K562 (cell line): ENCODE measurements at regions not wholly inside any gene's neighbourhood (a gene's known extent, or its start where the extent isn't known, plus 50 kb on each side); places are given as distances from the start of the nearest gene placed in this dataset.

Source experiments
- ATAC-seq: fragments of 200-7000 bp; cut with Tn5 transposase; 3 replicates; pipeline ENCODE4 v1.9.1; 2020; ENCODE audit warnings: moderate library complexity
- BruUV-seq: library from RNA; stranded (reverse); fragments of 400-500 nt; replicated peaks from 2 replicates; lab custom pipeline; 2021; lab: Mats Ljungman, UMichigan
- CTCF ChIA-PET: fragments of 300-600 bp; formaldehyde crosslinking; extraction: SDS; loops from one replicate; lab custom pipeline; 2021; ENCODE audit warnings: low intra/inter-chr PET ratio; lab: Yijun Ruan, JAX
- POLR2A ChIA-PET: fragments of 300-600, 350-650 bp; sonication (Branson Sonifier 250); formaldehyde crosslinking; extraction: SDS; loops from one replicate; lab custom pipeline; 2021; ENCODE audit warnings: antibody characterized with exemption, inconsistent platforms; lab: Yijun Ruan, JAX
- DNase-seq, 4 experiments: peaks; one replicate each; pipeline versions ENCODE4 v3.0.0 to v3.0.0-alpha.2; 2011 to 2018; ENCODE audit warnings: low spot score in 3 of 4, mixed read lengths in 3 of 4; ENCODE audit errors: extremely low read depth in 1 of 4
- FAIRE-seq: peaks from 2 replicates; lab custom pipeline; 2011; peaks lifted over from hg19 to GRCh38; lab: Jason Lieb, UNC
- H2AFZ ChIP-seq: 2 replicates; pipeline ENCODE4 v1.6.0; 2011; ENCODE audit warnings: low read depth, low read length, control low read depth, inconsistent platforms
- H3K27ac ChIP-seq: fragments of 200-600 bp; 3 replicates; pipeline ENCODE4 v1.8.0; 2011; ENCODE audit warnings: low read depth, mild to moderate bottlenecking, control low read depth, inconsistent platforms, low read length, moderate library complexity, mixed read lengths; ENCODE audit errors: extremely low read depth
- H3K27me3 ChIP-seq, 2 experiments: fragments of 300-600 bp in 1 of 2; 2 replicates in 1 of 2; 3 replicates in 1 of 2; pipeline versions ENCODE4 v1.6.0 to v1.8.0; 2011; ENCODE audit warnings: inconsistent platforms in 2 of 2, low read length in 2 of 2, mild to moderate bottlenecking in 1 of 2, mixed read lengths in 1 of 2, moderate library complexity in 1 of 2; ENCODE audit not compliant: control insufficient read depth in 2 of 2, insufficient read depth in 2 of 2
- H3K36me3 ChIP-seq: fragments of 300-600 bp; 3 replicates; pipeline ENCODE4 v1.8.0; 2011; ENCODE audit warnings: mild to moderate bottlenecking, low read length, inconsistent platforms; ENCODE audit not compliant: control insufficient read depth, insufficient read depth
- H3K4me1 ChIP-seq, 2 experiments: fragments of 200-600 bp in 1 of 2; replicated peaks in 1 of 2; 2 replicates in 1 of 2; 3 replicates in 1 of 2; pipeline versions ENCODE4 v1.5.1 to v1.8.0; 2011; ENCODE audit warnings: inconsistent platforms in 2 of 2, low read length in 2 of 2, mild to moderate bottlenecking in 1 of 2, mixed read lengths in 1 of 2, moderate library complexity in 1 of 2; ENCODE audit not compliant: control insufficient read depth in 2 of 2, insufficient read depth in 2 of 2
- H3K4me2 ChIP-seq: 2 replicates; pipeline ENCODE4 v1.6.1; 2011; ENCODE audit warnings: low read length, control low read depth, inconsistent platforms, mixed read lengths; ENCODE audit not compliant: insufficient read depth
- H3K4me3 ChIP-seq: fragments of 200-600 bp; sonication (generic), shearing (Covaris generic); 2 replicates; pipeline ENCODE4 v1.5.1; 2016; ENCODE audit warnings: control low read depth, inconsistent platforms
- H3K79me2 ChIP-seq: fragments of 200-600 bp; 3 replicates; pipeline ENCODE4 v1.8.0; 2011; ENCODE audit warnings: low read length, inconsistent platforms; ENCODE audit not compliant: control insufficient read depth, insufficient read depth
- H3K9ac ChIP-seq, 2 experiments: 2 replicates each; pipeline versions ENCODE4 v1.6.0 to v1.6.1; 2011; ENCODE audit warnings: low read depth in 2 of 2, low read length in 2 of 2, control low read depth in 1 of 2, inconsistent platforms in 1 of 2, mild to moderate bottlenecking in 1 of 2, mixed read lengths in 1 of 2; ENCODE audit not compliant: insufficient read depth in 1 of 2
- H3K9me1 ChIP-seq: one replicate; pipeline ENCODE4 v1.6.0; 2011; ENCODE audit warnings: inconsistent platforms, mild to moderate bottlenecking, low read length, moderate library complexity; ENCODE audit not compliant: control insufficient read depth, insufficient read depth
- H3K9me3 ChIP-seq: replicated peaks from 2 replicates; pipeline ENCODE4 v1.5.1; 2011; ENCODE audit warnings: low read depth, low read length, inconsistent platforms; ENCODE audit not compliant: control insufficient read depth, insufficient read depth
- H4K20me1 ChIP-seq: replicated peaks from 2 replicates; pipeline ENCODE4 v1.6.1; 2011; ENCODE audit warnings: low read length, inconsistent platforms, mixed read lengths; ENCODE audit not compliant: control insufficient read depth, insufficient read depth
- ADNP ChIP-seq: fragments of 200-800 bp; sonication (Bioruptor generic); IDR thresholded peaks from 2 replicates; pipeline ENCODE4 v1.6.1; 2016; ENCODE audit warnings: missing genetic modification characterization, missing compliant biosample characterization
- ARHGAP35 ChIP-seq: fragments of 450-650 bp; IDR thresholded peaks from 2 replicates; pipeline ENCODE4 v1.6.1; 2018; ENCODE audit not compliant: partially characterized antibody
- EWSR1 ChIP-seq: fragments of 450-650 bp; IDR thresholded peaks from 2 replicates; pipeline ENCODE4 v1.6.1; 2018; ENCODE audit warnings: borderline replicate concordance, mild to moderate bottlenecking, low read depth, moderate library complexity; ENCODE audit not compliant: partially characterized antibody
- FOXM1 ChIP-seq, 2 experiments: fragments of 450-650 bp in 1 of 2; sonication (generic) in 1 of 2; formaldehyde crosslinking in 1 of 2; IDR thresholded peaks; 2 replicates each; pipeline versions ENCODE4 v1.6.1 to v1.9.0; 2017 to 2022; ENCODE audit warnings: low read depth in 2 of 2, mild to moderate bottlenecking in 2 of 2, missing genetic modification reagents in 1 of 2, moderate library complexity in 1 of 2
- GATAD2A ChIP-seq: fragments of 450-650 bp; IDR thresholded peaks from 2 replicates; pipeline ENCODE4 v1.6.1; 2017
- HDAC3 ChIP-seq: fragments of 450-650 bp; IDR thresholded peaks from 2 replicates; pipeline ENCODE4 v1.6.1; 2018; ENCODE audit warnings: borderline replicate concordance, mild to moderate bottlenecking, moderate library complexity; ENCODE audit not compliant: partially characterized antibody
- NR4A1 ChIP-seq, 2 experiments: fragments of 250-450 bp in 1 of 2; fragments of 450-650 bp in 1 of 2; sonication (Bioruptor Pico) in 1 of 2; IDR thresholded peaks; 2 replicates each; pipeline versions ENCODE4 v1.4.0 to v1.6.1; 2016 to 2020; ENCODE audit warnings: mild to moderate bottlenecking in 2 of 2, missing compliant biosample characterization in 1 of 2, missing genetic modification characterization in 1 of 2, moderate library complexity in 1 of 2
- RCOR1 ChIP-seq, 2 experiments: IDR thresholded peaks; 2 replicates each; pipeline ENCODE4 v1.6.1; 2012; ENCODE audit warnings: low read depth in 2 of 2, low read length in 2 of 2, borderline replicate concordance in 1 of 2, improper control_type of control experiment in 1 of 2
- SMAD2 ChIP-seq: fragments of 150-350 bp; IDR thresholded peaks from 2 replicates; pipeline ENCODE4 v1.6.1; 2014; ENCODE audit warnings: low read depth, mild to moderate bottlenecking, low read length
- ZNF699 ChIP-seq: fragments of 250-450 bp; sonication (Bioruptor Pico); IDR thresholded peaks from 2 replicates; pipeline ENCODE4 v1.8.0; 2021; ENCODE audit warnings: mild to moderate bottlenecking, moderate library complexity; ENCODE audit not compliant: insufficient replicate concordance
- WGBS: fragments of 100-300 bp; shearing (Covaris generic); methylation state at CpG from one replicate; pipeline ENCODE4 v1.1.6; 2016; ENCODE audit warnings: low coverage, mixed read lengths; ENCODE audit not compliant: insufficient coverage; ENCODE audit errors: missing lambda C conversion rate; 5-methylcytosine and 5-hydroxymethylcytosine counted together
- in situ Hi-C: fragments of 300-500 bp; cut with MboI; formaldehyde crosslinking; loops from 4 replicates; pipeline ENCODE4 v1.15.0; 2018; ENCODE audit warnings: inconsistent platforms, mixed read lengths
- intact Hi-C: fragments of 100-400 bp; cut with micrococcal nuclease; formaldehyde crosslinking; loops from 2 replicates; pipeline ENCODE4 v1.14.2; 2022
- TF ChIP-seq, protein P1 (sequence below): fragments of 250-450 bp; sonication (Bioruptor Pico); IDR thresholded peaks from 2 replicates; pipeline ENCODE4 v1.4.0; 2020; ENCODE audit warnings: mild to moderate bottlenecking, moderate library complexity
- TF ChIP-seq, protein P2 (sequence below): fragments of 450-650 bp; conservative IDR thresholded peaks from 2 replicates; pipeline ENCODE4 v1.6.1; 2016; ENCODE audit warnings: missing genetic modification characterization, low read depth, mild to moderate bottlenecking, control low read depth, missing compliant biosample characterization

DNA sequence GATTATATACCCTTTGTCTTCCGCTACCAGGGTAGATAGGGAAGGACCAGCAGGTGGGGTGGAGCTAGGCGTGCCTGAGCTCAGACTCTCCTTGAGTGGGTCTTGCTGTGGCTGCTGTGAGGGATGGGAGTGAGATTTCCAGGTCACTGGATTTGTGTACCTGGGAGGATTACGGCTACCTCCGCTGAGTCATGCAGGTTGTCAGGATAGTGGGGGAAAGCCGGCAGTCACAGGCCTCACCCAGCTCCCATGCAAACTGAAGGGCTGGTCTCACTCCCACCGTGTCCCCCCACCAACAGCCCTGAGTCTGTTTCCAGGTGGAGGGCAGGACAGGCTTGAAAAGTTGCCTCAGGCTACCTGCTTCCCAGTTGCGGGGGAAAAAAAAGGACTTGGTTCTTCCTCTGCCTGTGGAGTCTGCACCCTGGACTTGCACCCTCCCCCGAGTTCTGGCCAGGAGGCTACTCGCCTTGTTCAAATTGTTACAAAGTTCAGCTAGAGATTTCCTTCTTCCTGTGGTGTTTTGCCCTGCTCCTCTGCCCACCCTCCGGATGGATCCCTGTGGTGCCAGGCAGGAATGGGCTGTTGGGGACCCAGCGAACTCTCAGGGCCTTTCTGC lies 268.3 kb downstream of the VAPA start (continued):
- TF ChIP-seq HDAC3 (no peak), RCOR1 (IDR thresholded peaks at IDR 0.05; ENCODE audit: borderline replicate concordance in 1 of 2, low read depth in 2 of 2, low read length in 2 of 2) (no peak), EWSR1 (no peak), FOXM1 (IDR thresholded peaks at IDR 0.05; ENCODE audit: low read depth) (no peak), FOXM1 (CRISPR knock-in tag; IDR thresholded peaks at IDR 0.05; ENCODE audit: low read depth) (no peak), GATAD2A (no peak), ARHGAP35 (no peak), NR4A1 (CRISPR knock-in tag; IDR thresholded peaks at IDR 0.05) (no peak), NR4A1 (tag; IDR thresholded peaks at IDR 0.05) (no peak), SMAD2 (no peak)
- TF ChIP-seq, protein P1, sequence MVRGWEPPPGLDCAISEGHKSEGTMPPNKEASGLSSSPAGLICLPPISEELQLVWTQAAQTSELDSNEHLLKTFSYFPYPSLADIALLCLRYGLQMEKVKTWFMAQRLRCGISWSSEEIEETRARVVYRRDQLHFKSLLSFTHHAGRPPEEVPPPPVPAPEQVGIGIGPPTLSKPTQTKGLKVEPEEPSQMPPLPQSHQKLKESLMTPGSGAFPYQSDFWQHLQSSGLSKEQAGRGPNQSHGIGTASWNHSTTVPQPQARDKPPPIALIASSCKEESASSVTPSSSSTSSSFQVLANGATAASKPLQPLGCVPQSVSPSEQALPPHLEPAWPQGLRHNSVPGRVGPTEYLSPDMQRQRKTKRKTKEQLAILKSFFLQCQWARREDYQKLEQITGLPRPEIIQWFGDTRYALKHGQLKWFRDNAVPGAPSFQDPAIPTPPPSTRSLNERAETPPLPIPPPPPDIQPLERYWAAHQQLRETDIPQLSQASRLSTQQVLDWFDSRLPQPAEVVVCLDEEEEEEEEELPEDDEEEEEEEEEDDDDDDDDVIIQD (CRISPR knock-in tag): no peak

DNA sequence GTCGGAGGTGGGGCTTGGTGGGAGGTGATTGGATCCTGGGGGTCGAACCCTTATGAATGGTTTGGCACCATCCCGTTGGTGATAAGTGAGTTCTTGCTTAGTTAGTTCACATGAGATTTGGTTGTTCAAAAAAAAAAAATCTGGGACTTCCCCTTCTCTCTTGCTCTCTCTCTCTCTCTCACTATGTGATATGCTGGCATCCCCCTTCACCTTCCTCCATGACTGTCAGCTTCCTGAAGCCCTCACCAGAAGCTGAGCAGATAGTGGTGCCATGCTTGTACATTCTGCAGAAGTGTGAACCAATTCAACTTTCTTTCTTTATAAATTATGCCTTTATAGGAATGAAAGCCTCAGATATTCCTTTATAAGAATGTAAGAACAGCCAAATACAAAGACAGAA lies 269.7 kb upstream of the APCDD1 start:
- ChIA-PET CTCF (no interaction called here), POLR2A (no interaction called here)
- no peaks in the 10 kb centered on the region for H3K9me3 ChIP-seq
- peaks cover 0 to 18% of the 10 kb centered on the region in 2 experiments; a peak in 3 of 5 replicates for H3K27me3 ChIP-seq
- no peaks in the 10 kb centered on the region for H3K79me2 ChIP-seq
- H3K36me3 ChIP-seq: no peaks in the 10 kb centered on the region
- H3K4me2 ChIP-seq: no peak overlapping the region
- no peaks in the 10 kb centered on the region for H3K9me1 ChIP-seq
- WGBS: 0% methylated on average over 3 of the region's 3 CpGs
- no peak overlapping the region for H3K4me3 ChIP-seq
- H2AFZ ChIP-seq: no peak overlapping the region
- TF ChIP-seq, protein P2, sequence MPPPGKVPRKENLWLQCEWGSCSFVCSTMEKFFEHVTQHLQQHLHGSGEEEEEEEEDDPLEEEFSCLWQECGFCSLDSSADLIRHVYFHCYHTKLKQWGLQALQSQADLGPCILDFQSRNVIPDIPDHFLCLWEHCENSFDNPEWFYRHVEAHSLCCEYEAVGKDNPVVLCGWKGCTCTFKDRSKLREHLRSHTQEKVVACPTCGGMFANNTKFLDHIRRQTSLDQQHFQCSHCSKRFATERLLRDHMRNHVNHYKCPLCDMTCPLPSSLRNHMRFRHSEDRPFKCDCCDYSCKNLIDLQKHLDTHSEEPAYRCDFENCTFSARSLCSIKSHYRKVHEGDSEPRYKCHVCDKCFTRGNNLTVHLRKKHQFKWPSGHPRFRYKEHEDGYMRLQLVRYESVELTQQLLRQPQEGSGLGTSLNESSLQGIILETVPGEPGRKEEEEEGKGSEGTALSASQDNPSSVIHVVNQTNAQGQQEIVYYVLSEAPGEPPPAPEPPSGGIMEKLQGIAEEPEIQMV: no peak
- no peak for TF ChIP-seq ADNP (tag)
- TF ChIP-seq ZNF699 (CRISPR knock-in tag): no peak
- in situ Hi-C loops (no loop called here), intact Hi-C loops (no loop called here)
- FAIRE-seq (no peak), ATAC-seq (no peak), DNase-seq (no peak)
- no peaks in the 10 kb centered on the region for H4K20me1 ChIP-seq
- no TSS peak for BruUV-seq
- H3K27ac ChIP-seq: no peak overlapping the region
- no peaks in the 10 kb centered on the region for H3K4me1 ChIP-seq
- no peak overlapping the region for H3K9ac ChIP-seq
